ENCODE measurements at regions not wholly inside any gene's neighbourhood (a gene's known extent, or its start where the extent isn't known, plus 50 kb on each side); places are given as distances from the start of the nearest gene placed in this dataset.

GRCh38 chr16:23013484-23013883 lies 135.8 kb downstream of the USP31 start:
- Histone ChIP-seq H3K36me3 (ENCODE audit: insufficient read depth, low read length) (no peaks in the 10 kb centered on the region), H2AFZ (ENCODE audit: low read length) (no peak overlapping the region), H3K4me1 (ENCODE audit: insufficient read depth, low read length) (no peaks in the 10 kb centered on the region), H3K27me3 (ENCODE audit: insufficient read depth, low read length) (no peaks in the 10 kb centered on the region), H3K27ac (ENCODE audit: low read depth, low read length) (no peak overlapping the region), H4K20me1 (ENCODE audit: insufficient read depth, low read length) (no peaks in the 10 kb centered on the region), H3K79me2 (ENCODE audit: insufficient read depth, low read length) (no peaks in the 10 kb centered on the region), H3K9me3 (ENCODE audit: low read depth, low read length) (no peaks in the 10 kb centered on the region), H3K4me3 (ENCODE audit: insufficient read depth, low read length) (no peak overlapping the region), H3K4me2 (ENCODE audit: insufficient read depth, low read length) (no peak overlapping the region)
- DNase-seq (ENCODE audit: insufficient read length, low spot score, missing footprints) = no peak
- TF ChIP-seq CTCF (IDR thresholded peaks at IDR 0.05; ENCODE audit: extremely low read depth, low read depth, low read length) = peak; percentile 11

GRCh38 chr16:23009075-23009474 lies 140.2 kb downstream of the USP31 start:
- no peak for TF ChIP-seq CTCF (IDR thresholded peaks at IDR 0.05; ENCODE audit: extremely low read depth, low read depth, low read length)
- Histone ChIP-seq H2AFZ (ENCODE audit: low read length) (no peak overlapping the region), H3K36me3 (ENCODE audit: insufficient read depth, low read length) (no peaks in the 10 kb centered on the region), H3K4me1 (ENCODE audit: insufficient read depth, low read length) (no peaks in the 10 kb centered on the region), H3K4me2 (ENCODE audit: insufficient read depth, low read length) (no peak overlapping the region), H3K27me3 (ENCODE audit: insufficient read depth, low read length) (no peaks in the 10 kb centered on the region), H3K4me3 (ENCODE audit: insufficient read depth, low read length) (no peak overlapping the region), H3K79me2 (ENCODE audit: insufficient read depth, low read length) (no peaks in the 10 kb centered on the region), H4K20me1 (ENCODE audit: insufficient read depth, low read length) (no peaks in the 10 kb centered on the region), H3K27ac (ENCODE audit: low read depth, low read length) (no peak overlapping the region), H3K9me3 (ENCODE audit: low read depth, low read length) (no peaks in the 10 kb centered on the region)
- DNase-seq (ENCODE audit: insufficient read length, low spot score, missing footprints) = no peak

GRCh38 chr16:23008041-23008440 lies 141.2 kb downstream of the USP31 start:
- H3K9me3 ChIP-seq (ENCODE audit: low read depth, low read length) = no peaks in the 10 kb centered on the region
- no peak for TF ChIP-seq CTCF (IDR thresholded peaks at IDR 0.05; ENCODE audit: extremely low read depth, low read depth, low read length)
- no peaks in the 10 kb centered on the region for H4K20me1 ChIP-seq (ENCODE audit: insufficient read depth, low read length)
- no peak overlapping the region for H3K27ac ChIP-seq (ENCODE audit: low read depth, low read length)
- H3K36me3 ChIP-seq (ENCODE audit: insufficient read depth, low read length) = no peaks in the 10 kb centered on the region
- H3K79me2 ChIP-seq (ENCODE audit: insufficient read depth, low read length) = no peaks in the 10 kb centered on the region
- no peak overlapping the region for H2AFZ ChIP-seq (ENCODE audit: low read length)
- H3K4me1 ChIP-seq (ENCODE audit: insufficient read depth, low read length) = no peaks in the 10 kb centered on the region
- no peaks in the 10 kb centered on the region for H3K27me3 ChIP-seq (ENCODE audit: insufficient read depth, low read length)
- H3K4me3 ChIP-seq (ENCODE audit: insufficient read depth, low read length) = no peak overlapping the region
- no peak overlapping the region for H3K4me2 ChIP-seq (ENCODE audit: insufficient read depth, low read length)
- DNase-seq (ENCODE audit: insufficient read length, low spot score, missing footprints) = no peak

- no peak overlapping the region for H3K4me2 ChIP-seq (ENCODE audit: insufficient read depth, low read length)
- H3K36me3 ChIP-seq (ENCODE audit: insufficient read depth, low read length) = no peaks in the 10 kb centered on the region
- TF ChIP-seq CTCF (IDR thresholded peaks at IDR 0.05; ENCODE audit: extremely low read depth, low read depth, low read length) = no peak
- DNase-seq (ENCODE audit: insufficient read length, low spot score, missing footprints) = no peak
- no peak overlapping the region for H3K27ac ChIP-seq (ENCODE audit: low read depth, low read length)
- no peak overlapping the region for H3K4me3 ChIP-seq (ENCODE audit: insufficient read depth, low read length)
- no peaks in the 10 kb centered on the region for H3K4me1 ChIP-seq (ENCODE audit: insufficient read depth, low read length)
- no peak overlapping the region for H2AFZ ChIP-seq (ENCODE audit: low read length)
- no peaks in the 10 kb centered on the region for H4K20me1 ChIP-seq (ENCODE audit: insufficient read depth, low read length)
- no peaks in the 10 kb centered on the region for H3K79me2 ChIP-seq (ENCODE audit: insufficient read depth, low read length)
- H3K9me3 ChIP-seq (ENCODE audit: low read depth, low read length) = no peaks in the 10 kb centered on the region
- no peaks in the 10 kb centered on the region for H3K27me3 ChIP-seq (ENCODE audit: insufficient read depth, low read length)
These were observed 142.9 kb downstream of the USP31 start for GRCh38 chr16:23006380-23006779.
